SHP77 treated with DMSO at 0.1 percent for 48 hours (cell line): ENCODE measurements at regions not wholly inside any gene's neighbourhood (a gene's known extent, or its start where the extent isn't known, plus 50 kb on each side); places are given as distances from the start of the nearest gene placed in this dataset.
A peak's percentile ranks its signal among the peaks of the same experiment; 100 is the strongest.
"Not testable (repeated sequence)": the region's sequence is repeated elsewhere in the genome, so short reads cannot be mapped to it uniquely, and the experiment has no call there.

ENCODE experiments used
- DNase-seq: peaks from one replicate; lab custom pipeline; 2025; lab: John Stamatoyannopoulos, UW

DNA sequence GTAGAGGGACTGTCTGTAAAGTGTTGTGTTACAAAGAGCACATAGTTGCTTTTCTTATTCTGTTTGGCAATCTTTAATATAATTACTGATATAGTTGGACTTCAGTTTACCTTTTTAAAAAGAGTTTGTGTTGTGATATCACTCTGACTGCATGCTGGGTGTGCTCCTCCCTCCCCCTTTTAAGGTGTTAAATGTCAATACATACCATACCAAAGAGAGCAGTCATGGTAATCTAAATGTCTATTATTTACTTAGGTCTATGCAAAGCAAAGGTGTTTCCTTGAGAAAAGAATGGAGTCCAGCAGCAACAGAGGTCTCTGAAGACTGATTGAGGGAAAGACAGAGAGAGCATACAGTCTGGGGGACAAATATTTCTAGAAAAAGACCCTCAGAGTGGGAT is 275.1 kb upstream of the NRP1 start:
- DNase-seq = no peak

DNA sequence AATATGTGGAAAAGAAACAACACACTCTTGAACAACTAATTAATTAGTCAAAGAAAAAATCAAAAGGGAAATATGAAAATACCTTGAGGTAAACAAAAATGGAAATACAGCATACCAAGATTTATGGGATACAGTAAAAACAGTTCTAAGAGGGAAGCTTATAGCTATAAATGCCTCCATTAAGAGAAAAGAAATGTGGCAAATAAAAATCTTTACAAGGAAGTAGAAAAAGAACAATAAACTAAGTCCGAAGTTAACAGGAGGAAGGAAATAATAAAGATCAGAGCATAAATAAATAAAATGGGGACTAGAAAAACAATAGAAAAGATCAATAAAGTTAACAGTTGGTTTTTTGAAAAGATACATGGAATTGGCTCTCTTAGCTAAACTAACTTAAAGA is 267.8 kb upstream of the NRP1 start:
- DNase-seq = no peak

DNA sequence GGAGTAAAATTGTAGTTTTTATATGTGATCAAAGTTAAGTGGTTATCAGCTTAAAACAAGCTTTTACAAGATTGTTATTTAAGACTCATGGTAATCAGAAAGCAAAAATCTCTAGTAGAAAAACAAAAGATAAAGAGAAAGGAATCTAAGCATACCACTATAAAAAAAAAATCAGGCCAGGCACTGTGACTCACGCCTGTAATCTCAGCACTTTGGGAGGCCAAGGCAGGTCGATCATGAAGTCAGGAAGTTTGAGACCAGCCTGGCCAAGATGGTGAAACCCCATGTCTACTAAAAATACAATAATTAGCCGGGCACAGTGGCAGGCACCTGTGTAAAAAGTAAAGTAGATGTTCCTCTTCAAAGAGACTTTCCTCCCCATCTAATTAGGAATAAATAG is 265.9 kb upstream of the NRP1 start:
- DNase-seq = no peak

DNA sequence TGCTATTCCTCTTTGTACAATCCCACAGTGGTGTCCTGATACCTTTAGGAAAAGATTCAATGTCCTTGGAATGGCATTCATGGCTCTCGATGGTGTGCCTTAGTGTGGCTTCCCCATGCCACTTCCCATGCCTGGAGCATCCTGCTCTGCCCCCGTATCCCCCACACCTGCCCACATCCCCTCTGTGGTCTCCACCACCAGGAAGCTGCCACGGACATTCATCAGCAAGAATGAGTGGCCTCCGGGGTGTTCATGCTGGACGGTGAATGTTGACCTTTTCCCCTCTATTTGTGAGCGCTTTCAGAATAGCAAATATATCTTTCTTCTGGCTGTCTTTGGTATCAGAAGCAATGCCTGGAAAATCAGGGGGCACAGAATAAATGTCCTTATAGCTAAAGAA is 262.0 kb upstream of the NRP1 start:
- no peak for DNase-seq

DNA sequence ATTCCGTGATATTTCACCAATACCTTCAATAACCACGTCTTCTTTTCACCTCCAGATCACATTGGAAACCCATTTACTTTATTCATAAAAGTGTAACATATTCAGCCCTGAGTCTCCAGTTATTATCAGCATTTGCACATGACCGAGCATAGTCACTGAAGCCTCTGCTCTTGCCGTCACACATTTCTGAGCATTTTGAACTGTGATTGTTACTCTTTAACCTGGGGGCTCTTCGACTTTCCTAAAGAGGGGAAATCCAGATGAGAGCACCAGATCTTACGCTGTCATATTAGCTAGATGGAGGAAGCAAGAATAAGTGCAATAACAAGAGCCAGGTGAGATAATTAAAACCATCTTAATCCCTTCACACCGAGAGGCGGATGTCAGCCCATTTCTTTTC is 260.0 kb upstream of the NRP1 start:
- no peak for DNase-seq

DNA sequence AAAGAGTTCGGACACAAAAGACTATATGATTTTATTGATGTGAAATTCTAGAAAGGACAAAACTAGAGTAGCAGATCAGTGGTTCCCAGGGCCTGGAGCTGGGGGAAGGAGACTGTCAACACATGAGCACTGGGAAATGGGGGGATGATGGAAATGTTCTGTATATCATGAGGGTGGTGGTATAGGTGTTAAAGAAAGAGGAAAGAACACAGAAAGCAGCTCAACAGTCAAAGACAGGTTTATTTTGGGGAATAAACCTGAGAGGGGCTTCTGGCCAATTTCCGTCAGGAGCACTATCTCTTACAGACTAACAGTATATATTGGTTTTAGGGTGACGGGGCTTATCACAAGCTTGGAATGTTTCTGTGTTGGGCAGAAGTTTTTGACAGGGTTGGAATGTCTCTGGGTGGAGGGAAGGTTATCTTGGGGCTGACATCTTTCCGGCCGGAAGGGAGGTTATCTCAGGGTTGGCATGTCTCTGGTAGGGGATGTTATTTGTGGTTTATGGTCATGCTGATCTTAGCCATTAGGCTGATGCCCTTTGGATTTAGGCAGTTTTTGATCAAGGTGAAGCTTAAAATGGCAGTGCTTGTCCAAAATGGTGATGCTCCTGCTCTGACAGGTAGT is 254.6 kb upstream of the NRP1 start:
- DNase-seq = no peak

DNA sequence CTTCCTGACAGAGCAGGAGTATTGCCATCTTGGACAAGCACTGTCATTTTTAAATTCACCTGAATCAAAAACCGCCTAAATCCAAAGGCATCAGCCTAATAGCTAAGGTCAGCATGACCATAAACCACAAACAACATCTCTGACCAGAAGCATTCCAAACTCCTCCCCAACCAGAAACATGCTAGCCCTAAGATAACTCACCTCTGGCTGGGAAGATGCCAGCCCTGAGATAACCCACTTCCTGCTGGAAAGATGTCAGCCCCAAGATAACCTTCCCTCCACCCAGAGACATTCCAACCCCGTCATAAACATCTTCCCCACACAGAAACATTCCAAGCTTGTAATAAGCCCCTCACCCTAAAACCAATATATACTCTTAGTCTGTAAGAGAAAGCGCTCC is 250.1 kb upstream of the NRP1 start:
- DNase-seq = not testable (repeated sequence)

DNA sequence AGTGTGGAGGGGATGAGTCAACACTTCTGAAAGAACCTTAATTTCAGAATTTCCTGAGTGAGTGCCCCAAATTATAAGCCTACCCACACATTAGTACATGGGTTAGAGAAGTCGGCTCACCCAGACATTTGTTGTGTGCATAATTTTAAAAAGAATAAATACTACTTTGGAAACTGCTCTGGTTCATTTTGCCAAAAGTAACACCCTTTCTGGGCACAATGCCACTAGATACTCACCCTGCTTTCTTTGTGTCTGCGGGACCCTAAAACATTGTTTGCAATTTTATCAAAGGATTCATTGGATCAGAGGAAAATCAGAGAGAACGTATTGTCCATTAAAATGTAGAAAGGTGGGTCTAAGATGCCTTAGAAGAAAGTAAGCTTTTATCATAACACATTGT is 245.5 kb upstream of the NRP1 start:
- no peak for DNase-seq

DNA sequence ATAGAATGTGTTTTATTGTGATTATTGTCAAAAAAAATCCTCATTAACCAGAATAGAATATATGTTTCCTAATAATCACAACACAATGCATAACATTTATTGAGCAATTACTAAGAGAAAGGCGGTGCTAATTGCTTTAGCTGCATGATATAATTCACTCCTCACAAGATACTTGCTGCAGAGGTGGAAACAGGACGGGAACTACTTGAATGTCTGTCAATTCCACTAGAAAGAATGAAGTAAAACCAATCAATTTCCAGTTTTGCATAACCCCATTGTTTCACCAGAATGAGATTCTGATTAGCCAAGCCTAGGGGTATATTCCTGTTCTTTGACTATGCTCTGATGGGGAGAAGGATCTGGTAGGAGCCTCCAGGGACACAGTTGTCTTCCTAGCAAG is 239.1 kb upstream of the NRP1 start:
- no peak for DNase-seq

DNA sequence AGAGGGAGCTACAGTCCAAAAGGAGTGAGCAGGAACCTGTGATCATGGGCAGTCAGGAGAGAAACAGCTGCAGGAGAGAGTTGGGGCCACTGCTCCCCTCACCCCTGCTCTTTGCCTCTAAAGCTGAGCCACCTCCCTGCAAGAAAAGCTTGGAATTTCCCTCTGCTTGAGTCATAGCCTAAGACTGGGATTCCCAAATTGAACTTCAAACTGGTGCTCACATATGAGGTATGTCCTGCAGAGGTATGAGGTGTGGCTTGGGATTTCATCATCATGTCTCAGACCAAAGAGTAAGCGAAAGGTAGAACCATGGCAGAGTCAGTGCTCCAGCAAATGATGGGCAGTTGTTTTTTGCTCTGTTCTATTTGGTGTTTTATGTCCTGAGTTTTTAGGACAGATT is 237.1 kb upstream of the NRP1 start:
- no peak for DNase-seq

DNA sequence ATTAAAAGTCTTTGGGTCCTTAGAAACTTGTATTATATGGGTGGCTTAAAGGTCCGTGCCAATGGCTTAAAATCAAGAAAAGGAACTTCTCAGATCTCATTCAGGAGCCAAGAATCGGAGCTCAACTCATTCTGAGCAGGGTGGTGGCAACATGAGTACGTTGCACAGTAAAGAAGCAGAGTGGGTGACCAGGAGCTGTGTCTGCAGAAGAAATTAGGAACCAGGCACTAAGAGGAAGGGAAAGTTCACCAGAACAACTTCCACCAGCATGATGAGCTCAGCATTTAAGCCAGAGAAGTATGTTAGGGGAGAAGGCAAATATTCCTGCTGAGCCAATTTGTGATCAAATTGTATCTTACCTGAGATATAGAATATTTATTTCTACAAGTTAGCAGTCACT is 236.0 kb upstream of the NRP1 start:
- DNase-seq = no peak

DNA sequence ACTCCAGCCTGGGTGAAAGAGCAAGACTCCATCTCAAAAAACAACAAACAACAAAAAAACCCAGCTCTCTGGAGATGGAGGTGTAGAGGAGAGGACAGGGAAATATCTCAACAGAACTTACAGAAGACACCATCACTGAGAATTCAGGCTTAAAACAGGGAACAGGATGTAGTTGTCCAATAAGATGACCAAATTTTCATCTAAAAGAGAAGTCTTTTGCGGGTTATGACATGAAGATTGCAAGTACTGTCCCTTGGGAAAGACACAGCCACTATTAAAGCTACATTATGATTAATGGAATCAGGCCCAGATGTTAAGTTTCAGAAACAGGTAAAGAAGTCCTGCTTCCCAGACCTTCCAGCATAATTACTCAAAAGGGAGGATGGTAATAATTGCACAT is 235.2 kb upstream of the NRP1 start:
- no peak for DNase-seq

DNA sequence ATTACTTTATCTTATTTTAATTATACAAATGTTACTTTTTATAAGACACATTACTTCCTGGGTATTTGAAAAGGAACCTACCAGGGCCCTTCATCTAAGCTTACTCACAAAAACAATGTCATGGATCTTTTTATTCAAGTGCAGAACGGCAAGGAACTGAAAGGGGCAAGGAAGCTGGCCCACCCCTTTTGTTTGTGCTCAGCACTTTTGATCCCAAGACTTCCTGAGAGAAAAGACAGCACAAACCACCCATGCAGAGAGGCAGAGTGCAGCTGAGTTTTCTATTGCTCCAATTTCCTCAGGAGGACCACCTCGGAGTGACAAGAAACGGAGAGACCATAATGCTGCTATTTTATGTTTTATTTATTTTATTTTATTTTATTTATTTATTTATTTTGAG is 232.0 kb upstream of the NRP1 start:
- no peak for DNase-seq

DNA sequence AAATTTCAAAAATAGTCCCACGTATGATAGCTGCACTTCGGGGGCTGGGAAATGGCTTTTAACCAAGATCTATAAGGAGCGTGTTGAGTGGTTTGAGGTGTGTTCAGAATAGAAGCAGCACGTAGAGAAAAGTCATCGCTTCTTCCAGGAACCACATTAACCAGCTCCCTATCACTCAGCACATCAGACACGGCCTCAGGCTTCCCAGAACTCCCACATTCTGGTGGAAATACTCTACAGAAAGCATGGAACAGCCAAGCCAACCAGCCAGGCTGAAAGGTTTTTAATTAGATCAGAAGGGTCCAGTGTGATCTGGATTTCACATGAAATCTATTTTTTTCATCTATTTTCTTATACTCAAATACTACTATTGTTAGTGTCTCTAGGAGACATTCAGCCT is 231.5 kb upstream of the NRP1 start:
- DNase-seq = no peak

DNA sequence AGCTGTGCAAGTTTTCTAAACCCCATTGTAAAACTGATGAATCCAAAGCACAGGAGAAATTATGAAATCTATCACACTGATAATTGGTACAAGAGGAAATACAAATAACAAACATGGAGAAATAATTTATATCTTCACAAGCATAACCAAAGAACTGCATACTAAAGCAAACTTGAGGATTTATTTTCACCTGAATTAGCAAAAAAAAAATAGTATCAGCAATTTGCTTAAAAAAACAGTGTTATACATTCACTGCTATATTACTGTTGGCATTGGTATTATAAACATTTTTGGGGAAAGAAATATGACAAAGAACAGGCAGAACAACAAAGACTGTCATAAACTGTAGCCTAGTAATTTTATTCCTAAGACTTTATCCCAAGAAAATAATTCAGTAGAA is 230.8 kb upstream of the NRP1 start:
- no peak for DNase-seq

DNA sequence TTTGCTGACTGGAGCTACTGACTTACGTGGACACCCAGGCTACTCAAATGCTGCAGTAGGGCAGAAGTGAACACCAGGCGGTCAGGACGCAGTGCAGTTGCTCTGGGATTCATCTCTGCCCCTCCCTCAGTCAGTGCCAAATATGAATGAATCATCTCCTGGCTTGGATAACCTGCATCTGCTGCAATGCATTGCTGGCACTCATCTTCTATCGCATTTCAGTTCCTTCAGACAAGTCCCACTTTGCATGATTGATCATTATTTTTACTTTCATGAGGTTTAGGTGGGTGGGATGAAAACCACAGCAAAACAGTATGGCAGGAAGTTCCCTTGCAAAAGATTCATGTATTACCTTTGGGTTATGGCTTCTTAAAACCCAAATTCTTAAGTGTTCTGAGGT is 224.6 kb upstream of the NRP1 start:
- DNase-seq = no peak

DNA sequence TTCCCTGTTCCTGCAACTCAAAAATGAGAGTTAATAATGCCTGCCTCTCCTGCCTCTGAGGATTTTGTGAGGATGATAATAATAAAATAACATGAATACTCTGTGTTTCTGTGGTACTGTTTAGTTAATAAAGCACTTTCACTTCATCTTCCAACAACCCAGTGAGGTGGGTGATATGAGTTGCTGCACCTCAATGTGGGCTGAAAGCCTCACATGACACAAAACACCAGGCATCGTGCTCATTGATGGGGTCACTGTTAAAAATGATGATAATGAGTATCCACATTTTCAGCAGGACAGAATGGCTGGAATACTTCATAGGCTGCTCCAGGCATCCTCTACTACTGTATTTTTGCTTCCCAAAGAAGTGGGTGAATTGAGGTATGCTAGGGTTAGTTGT is 222.8 kb upstream of the NRP1 start:
- DNase-seq = no peak

DNA sequence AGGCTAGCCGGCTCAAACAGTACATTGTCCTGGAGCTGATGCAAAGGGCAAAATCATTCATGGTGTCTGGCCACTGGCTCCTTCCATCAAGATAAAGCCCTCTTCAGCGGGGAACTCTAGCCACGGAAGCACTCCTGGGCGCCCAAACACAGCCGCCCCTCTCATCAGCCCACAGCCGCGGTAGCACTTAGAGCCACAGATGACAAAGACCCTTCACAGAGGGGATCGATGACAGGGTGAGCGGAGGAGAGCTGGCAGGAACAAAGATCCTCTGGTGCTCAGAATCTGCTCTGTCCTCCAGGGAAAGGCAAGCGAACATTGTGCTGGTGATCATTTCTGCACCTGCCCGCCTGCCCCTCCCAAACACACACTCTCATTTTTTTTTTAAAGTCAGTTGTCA is 222.2 kb upstream of the NRP1 start:
- peak; percentile 17 for DNase-seq

DNA sequence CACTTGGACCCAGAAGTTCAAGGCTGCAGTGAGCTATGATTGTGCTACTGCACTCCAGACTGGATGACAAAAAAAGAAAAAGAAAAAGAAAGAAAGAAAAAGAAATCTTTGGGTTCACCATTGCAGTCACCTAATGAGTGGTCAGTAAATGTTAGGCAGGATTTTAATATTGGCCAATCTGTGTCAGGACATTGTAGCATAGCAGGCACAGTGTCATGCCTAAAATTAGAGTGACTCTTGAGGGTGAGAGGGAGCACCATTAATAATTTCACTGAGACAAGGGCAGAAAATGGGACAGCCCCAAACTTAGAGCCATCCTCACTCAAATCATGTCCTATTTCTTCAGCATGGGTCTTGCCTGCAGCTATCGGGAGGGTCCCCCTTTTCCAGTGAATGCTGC is 221.6 kb upstream of the NRP1 start:
- DNase-seq = no peak

DNA sequence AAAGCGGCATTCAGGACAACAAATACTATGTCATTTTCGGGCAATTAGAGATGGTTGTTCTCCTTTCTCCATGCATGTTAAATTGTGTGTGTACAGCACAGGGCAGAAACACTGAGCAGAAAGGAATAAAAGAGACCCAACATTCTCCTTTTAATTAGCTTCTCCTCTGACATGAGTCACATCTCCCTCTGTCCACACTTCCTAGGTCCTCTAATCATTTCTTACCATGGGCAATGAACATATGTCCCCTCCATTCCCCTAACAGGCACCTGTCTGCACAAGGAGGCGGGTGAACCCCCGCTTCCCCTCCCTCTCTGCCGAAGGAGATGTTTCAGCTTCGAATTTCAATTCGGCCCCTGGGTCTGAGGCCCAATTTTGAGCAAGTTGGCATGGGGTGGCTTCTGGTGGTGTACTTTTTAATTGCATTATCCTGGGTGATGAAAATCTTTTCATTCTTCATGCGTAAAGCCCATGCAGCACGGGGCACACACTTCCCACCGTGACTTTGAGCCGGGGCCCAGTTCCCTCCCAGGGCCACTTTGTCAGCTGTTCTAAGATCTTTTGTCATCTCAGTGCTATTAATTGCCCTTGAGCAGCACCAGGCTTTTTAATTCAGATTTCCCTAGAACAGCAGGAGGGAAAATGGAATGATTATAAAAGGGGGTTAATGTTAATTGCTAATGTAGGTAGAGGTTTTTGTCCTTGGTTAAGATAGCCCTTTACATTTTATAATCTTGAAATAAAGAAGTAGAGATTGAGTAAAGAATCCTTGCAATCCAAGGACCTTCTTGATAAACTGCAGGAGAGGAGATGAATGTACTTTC is 219.5 kb upstream of the NRP1 start:
- no peak for DNase-seq

DNA sequence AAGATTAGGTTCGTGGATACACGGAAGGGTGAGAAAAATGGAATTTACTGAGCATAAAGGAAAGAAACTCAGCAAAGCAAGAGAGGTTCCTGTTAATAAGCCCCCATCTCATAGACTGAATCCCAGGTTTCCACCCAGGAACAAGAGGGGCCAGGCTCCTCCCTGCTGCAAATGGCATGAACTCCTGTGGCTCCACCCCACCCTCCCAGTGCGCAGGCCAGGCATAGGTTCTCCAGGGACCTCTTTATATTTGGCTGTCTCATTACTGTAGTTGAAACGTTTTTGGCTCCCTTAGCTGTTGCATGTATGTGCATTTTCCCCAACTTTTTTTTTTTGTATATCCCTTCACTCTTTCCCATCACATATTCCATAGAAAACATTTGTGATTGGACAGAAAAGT is 217.8 kb upstream of the NRP1 start:
- no peak for DNase-seq

DNA sequence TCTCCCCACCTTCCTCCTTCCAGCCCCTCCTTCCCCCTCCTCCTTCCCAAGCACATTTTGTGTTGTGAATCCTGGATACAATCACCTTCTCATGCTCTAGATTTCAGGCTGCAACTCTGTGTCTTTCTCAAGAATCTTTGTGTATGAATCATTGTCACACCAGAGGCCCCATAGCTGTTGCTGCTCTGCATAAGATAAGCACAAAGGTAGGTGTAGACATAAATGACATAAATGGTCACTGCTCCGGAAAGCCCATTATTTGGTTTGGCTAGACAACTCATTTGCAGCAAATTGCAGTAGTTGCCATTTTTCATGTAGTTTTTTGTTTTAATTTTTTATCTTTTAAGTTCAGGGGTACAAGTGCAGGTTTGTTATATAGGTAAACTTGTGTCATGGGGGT is 216.3 kb upstream of the NRP1 start:
- DNase-seq = no peak

DNA sequence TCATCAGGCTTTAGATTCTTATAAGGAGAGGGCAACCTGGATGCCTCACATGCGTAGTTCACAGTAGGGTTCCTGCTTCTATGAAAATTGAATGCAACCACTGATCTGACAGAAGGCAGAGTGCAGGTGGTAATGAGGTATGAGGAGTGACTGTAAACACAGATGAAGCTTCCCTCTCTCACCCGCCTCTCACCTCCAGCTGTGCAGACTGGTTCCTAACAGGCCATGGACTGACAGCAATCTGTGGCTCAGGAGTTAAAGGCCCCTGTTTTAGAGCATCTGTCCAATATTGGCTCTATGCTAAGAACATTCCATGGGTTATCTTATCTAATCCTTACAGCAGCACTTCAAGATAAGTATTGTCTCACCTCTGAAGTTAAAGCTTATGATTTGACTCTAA is 213.5 kb upstream of the NRP1 start:
- DNase-seq = peak; percentile 34

DNA sequence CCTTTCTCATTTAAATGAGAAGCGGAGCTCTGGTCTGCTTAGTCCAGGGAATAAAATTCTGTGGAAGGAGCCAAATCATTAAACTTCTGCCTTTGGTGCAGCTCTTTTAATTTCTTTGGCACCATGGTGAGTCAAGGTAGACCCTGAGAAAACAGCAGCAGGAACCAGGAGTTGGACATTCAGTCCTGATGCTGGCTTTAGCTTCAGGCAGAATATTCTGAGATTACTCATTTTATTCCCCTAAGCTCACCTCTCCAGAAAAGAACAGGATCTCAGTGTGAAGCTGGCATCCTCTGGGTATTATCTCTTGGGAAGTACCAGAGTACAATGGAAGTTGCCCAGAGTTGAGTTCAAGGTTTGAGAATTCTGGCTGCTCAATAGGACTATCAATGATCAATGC is 211.6 kb upstream of the NRP1 start:
- no peak for DNase-seq
